GM19468 (cell line): ENCODE measurements at regions not wholly inside any gene's neighbourhood (a gene's known extent, or its start where the extent isn't known, plus 50 kb on each side); places are given as distances from the start of the nearest gene placed in this dataset.

Experiments
- ATAC-seq: cut with Tn5 transposase; IDR thresholded peaks from one replicate; pipeline ENCODE4 v1.9.1; 2021; ENCODE audit warnings: mild to moderate bottlenecking, moderate library complexity, moderate number of reproducible peaks; ENCODE audit not compliant: unreplicated experiment; ENCODE audit errors: extremely low read depth

GRCh38 chrX:43467608-43468234 is 188.4 kb upstream of the MAOA start:
- no peak for ATAC-seq

GRCh38 chrX:43469391-43470054 is 186.6 kb upstream of the MAOA start:
- no peak for ATAC-seq

GRCh38 chrX:43474321-43474720 is 181.8 kb upstream of the MAOA start:
- ATAC-seq = no peak

- no peak for ATAC-seq
These were observed 177.0 kb upstream of the MAOA start for GRCh38 chrX:43479070-43479469.

- no peak for ATAC-seq
These were observed 176.2 kb upstream of the MAOA start for GRCh38 chrX:43479850-43480249.

- ATAC-seq = no peak
These were observed 174.5 kb upstream of the MAOA start for GRCh38 chrX:43481576-43481975.

GRCh38 chrX:43493756-43494155 is 162.3 kb upstream of the MAOA start:
- ATAC-seq = no peak

- no peak for ATAC-seq
These were observed 155.9 kb upstream of the MAOA start for GRCh38 chrX:43500246-43500645.

GRCh38 chrX:43500996-43501694 is 155.0 kb upstream of the MAOA start:
- no peak for ATAC-seq

- no peak for ATAC-seq
These were observed 151.7 kb upstream of the MAOA start for GRCh38 chrX:43504394-43504793.

- no peak for ATAC-seq
These were observed 150.3 kb upstream of the MAOA start for GRCh38 chrX:43505769-43506168.

- no peak for ATAC-seq
These were observed 147.4 kb upstream of the MAOA start for GRCh38 chrX:43508694-43509093.

GRCh38 chrX:43510209-43510608 is 145.9 kb upstream of the MAOA start:
- no peak for ATAC-seq

GRCh38 chrX:43513085-43513484 is 143.0 kb upstream of the MAOA start:
- no peak for ATAC-seq

- ATAC-seq = no peak
These were observed 141.3 kb upstream of the MAOA start for GRCh38 chrX:43514820-43515219.

GRCh38 chrX:43522582-43522981 is 133.5 kb upstream of the MAOA start:
- ATAC-seq = no peak

- ATAC-seq = no peak
These were observed 130.0 kb upstream of the MAOA start for GRCh38 chrX:43525901-43526610.

- no peak for ATAC-seq
These were observed 129.2 kb upstream of the MAOA start for GRCh38 chrX:43526878-43527277.

- ATAC-seq = no peak
These were observed 128.3 kb upstream of the MAOA start for GRCh38 chrX:43527801-43528200.

- ATAC-seq = no peak
These were observed 125.3 kb upstream of the MAOA start for GRCh38 chrX:43530837-43531236.

GRCh38 chrX:43540318-43540717 is 115.8 kb upstream of the MAOA start:
- ATAC-seq = no peak
